IMR-90 (cell line): ENCODE measurements at regions not wholly inside any gene's neighbourhood (a gene's known extent, or its start where the extent isn't known, plus 50 kb on each side); places are given as distances from the start of the nearest gene placed in this dataset.

Experiments
- ATAC-seq: fragments of 200-7000 bp; cut with Tn5 transposase; 2 replicates; pipeline ENCODE4 v1.9.1; 2020; ENCODE audit warnings: low read depth, mild to moderate bottlenecking, moderate library complexity
- BruUV-seq: library from RNA; stranded (reverse); fragments of 400-500 nt; replicated peaks from 2 replicates; lab custom pipeline; 2021; lab: Mats Ljungman, UMichigan
- CTCF ChIA-PET: fragments of 300-600 bp; formaldehyde crosslinking; extraction: SDS; loops from one replicate; lab custom pipeline; 2021; ENCODE audit warnings: antibody characterized with exemption; lab: Yijun Ruan, JAX
- POLR2A ChIA-PET: fragments of 300-600 bp; sonication (Branson Sonifier 250); formaldehyde crosslinking; loops from one replicate; lab custom pipeline; 2022; ENCODE audit warnings: antibody characterized with exemption; ENCODE audit not compliant: unreplicated experiment; lab: Charles Lee
- DNase-seq: peaks from one replicate; pipeline ENCODE4 v3.0.0; 2013
- H2AFZ ChIP-seq: replicated peaks from 2 replicates; pipeline ENCODE3; 2013; ENCODE audit warnings: low read length, mild to moderate bottlenecking; ENCODE audit not compliant: poor library complexity
- H2AK5ac ChIP-seq: 2 replicates; pipeline ENCODE4 v1.6.1; 2013; ENCODE audit warnings: low read depth, low read length, inconsistent platforms
- H2AK9ac ChIP-seq: replicated peaks from 2 replicates; pipeline ENCODE3; 2013; ENCODE audit warnings: mild to moderate bottlenecking, low read depth, low read length, moderate library complexity; ENCODE audit not compliant: poor library complexity
- H2BK120ac ChIP-seq: 2 replicates; pipeline ENCODE4 v1.6.1; 2013; ENCODE audit warnings: low read depth, low read length, inconsistent platforms
- H2BK15ac ChIP-seq: 3 replicates; pipeline ENCODE4 v1.6.1; 2013; ENCODE audit warnings: low read depth, low read length, inconsistent platforms
- H2BK20ac ChIP-seq: 2 replicates; pipeline ENCODE4 v1.6.1; 2013; ENCODE audit warnings: low read depth, mild to moderate bottlenecking, inconsistent platforms, low read length, moderate library complexity
- H2BK5ac ChIP-seq: 2 replicates; pipeline ENCODE4 v1.6.1; 2013; ENCODE audit warnings: mild to moderate bottlenecking, low read depth, low read length, inconsistent platforms; ENCODE audit not compliant: poor library complexity, severe bottlenecking
- H3K14ac ChIP-seq: replicated peaks from 2 replicates; pipeline ENCODE4 v1.6.1; 2013; ENCODE audit warnings: low read depth, low read length, inconsistent platforms
- H3K18ac ChIP-seq: 2 replicates; pipeline ENCODE4 v1.6.1; 2013; ENCODE audit warnings: low read depth, low read length, control low read depth
- H3K23ac ChIP-seq: 2 replicates; pipeline ENCODE4 v1.6.1; 2013; ENCODE audit warnings: low read depth, low read length, inconsistent platforms
- H3K27ac ChIP-seq: 2 replicates; pipeline ENCODE4 v1.5.1; 2013; ENCODE audit warnings: mild to moderate bottlenecking, control low read depth, low read length; ENCODE audit not compliant: insufficient read depth
- H3K27me3 ChIP-seq: 2 replicates; pipeline ENCODE4 v1.6.1; 2013; ENCODE audit warnings: low read length; ENCODE audit not compliant: control insufficient read depth, insufficient read depth
- H3K36me3 ChIP-seq: 2 replicates; pipeline ENCODE4 v1.6.1; 2013; ENCODE audit warnings: low read length, mixed read lengths; ENCODE audit not compliant: control insufficient read depth, insufficient read depth
- H3K4ac ChIP-seq: 2 replicates; pipeline ENCODE4 v1.6.1; 2013; ENCODE audit warnings: low read depth, low read length, inconsistent platforms
- H3K4me1 ChIP-seq: 2 replicates; pipeline ENCODE4 v1.6.1; 2013; ENCODE audit warnings: low read length, mixed read lengths; ENCODE audit not compliant: control insufficient read depth, insufficient read depth
- H3K4me2 ChIP-seq: 2 replicates; pipeline ENCODE4 v1.6.1; 2013; ENCODE audit warnings: low read depth, mild to moderate bottlenecking, control low read depth, low read length, moderate library complexity
- H3K4me3 ChIP-seq: 2 replicates; pipeline ENCODE4 v1.5.1; 2013; ENCODE audit warnings: low read depth, mild to moderate bottlenecking, control low read depth, low read length, moderate library complexity; ENCODE audit not compliant: insufficient read depth
- H3K56ac ChIP-seq: 2 replicates; pipeline ENCODE4 v1.6.1; 2013; ENCODE audit warnings: low read length, inconsistent platforms; ENCODE audit not compliant: insufficient read depth; ENCODE audit errors: extremely low read depth
- H3K79me1 ChIP-seq, 2 experiments: 2 replicates each; pipeline ENCODE4 v1.6.1; 2013; ENCODE audit warnings: low read length in 2 of 2, inconsistent platforms in 1 of 2, low read depth in 1 of 2
- H3K9ac ChIP-seq: 2 replicates; pipeline ENCODE4 v1.6.1; 2013; ENCODE audit warnings: low read depth, low read length, control low read depth
- H3K9me1 ChIP-seq: 2 replicates; pipeline ENCODE4 v1.6.1; 2013; ENCODE audit warnings: low read length, inconsistent platforms; ENCODE audit not compliant: insufficient read depth
- H3K9me3 ChIP-seq: 2 replicates; pipeline ENCODE4 v1.6.1; 2013; ENCODE audit warnings: low read length; ENCODE audit not compliant: control insufficient read depth, insufficient read depth
- H4K20me1 ChIP-seq: 2 replicates; pipeline ENCODE4 v1.6.1; 2013; ENCODE audit warnings: low read length, inconsistent platforms; ENCODE audit not compliant: insufficient read depth
- H4K5ac ChIP-seq: 2 replicates; pipeline ENCODE4 v1.6.1; 2013; ENCODE audit warnings: mild to moderate bottlenecking, low read depth, low read length, control low read depth
- H4K8ac ChIP-seq, 2 experiments: 2 replicates each; pipeline ENCODE4 v1.6.1; 2013; ENCODE audit warnings: low read depth in 2 of 2, low read length in 2 of 2, control low read depth in 1 of 2, inconsistent platforms in 1 of 2
- H4K91ac ChIP-seq: 2 replicates; pipeline ENCODE4 v1.6.1; 2013; ENCODE audit warnings: low read depth, low read length, inconsistent platforms; ENCODE audit not compliant: insufficient read depth
- MAFK ChIP-seq: IDR thresholded peaks from 2 replicates; pipeline ENCODE4 v1.6.1; 2012; ENCODE audit warnings: low read depth, low read length, improper control_type of control experiment
- RCOR1 ChIP-seq: IDR thresholded peaks from 2 replicates; pipeline ENCODE4 v1.6.1; 2012; ENCODE audit warnings: mild to moderate bottlenecking, low read length, improper control_type of control experiment; ENCODE audit not compliant: insufficient replicate concordance
- dilution Hi-C: fragments of 300-500 bp; cut with HindIII; formaldehyde crosslinking; loops from one replicate; pipeline ENCODE4 v1.14.3; 2018; ENCODE audit warnings: low sequenced_read_pairs; ENCODE audit not compliant: unreplicated experiment
- in situ Hi-C: fragments of 300-500 bp; cut with MboI; formaldehyde crosslinking; loops from 3 replicates; pipeline ENCODE4 v1.14.3; 2019; ENCODE audit warnings: low sequenced_read_pairs, inconsistent platforms, mixed read lengths
- intact Hi-C: fragments of 100-400 bp; cut with micrococcal nuclease; formaldehyde crosslinking; loops from 2 replicates; pipeline ENCODE4 v1.10.0; 2022

GRCh38 chr4:60078984-60079383 is 1121.1 kb upstream of the ADGRL3 start:
- H2BK5ac ChIP-seq: no peak overlapping the region
- H2AFZ ChIP-seq: no peak overlapping the region
- TF ChIP-seq MAFK (peak; percentile 89), RCOR1 (no peak)
- no peak overlapping the region for H3K14ac ChIP-seq
- no peak overlapping the region for H4K91ac ChIP-seq
- DNase-seq: no peak
- no peak overlapping the region for H4K8ac ChIP-seq
- BruUV-seq: no TSS peak
- H3K27ac ChIP-seq: no peak overlapping the region
- H3K4ac ChIP-seq: no peak overlapping the region
- H3K4me1 ChIP-seq: no peaks in the 10 kb centered on the region
- no peak overlapping the region for H2AK5ac ChIP-seq
- H2AK9ac ChIP-seq: no peak overlapping the region
- H3K4me3 ChIP-seq: no peak overlapping the region
- H3K36me3 ChIP-seq: no peaks in the 10 kb centered on the region
- intact Hi-C loops: no loop called here
- no peak overlapping the region for H3K18ac ChIP-seq
- H3K27me3 ChIP-seq: no peaks in the 10 kb centered on the region
- H2BK15ac ChIP-seq: no peak overlapping the region
- no peak overlapping the region for H3K9ac ChIP-seq
- no peak overlapping the region for H2BK20ac ChIP-seq
- no peak for ATAC-seq
- in situ Hi-C loops: no loop called here
- no peak overlapping the region for H3K23ac ChIP-seq
- H2BK120ac ChIP-seq: no peak overlapping the region
- dilution Hi-C loops: no loop called here
- ChIA-PET CTCF (no interaction called here), POLR2A (interaction anchor here (0.7 kb wide), 1 partner anchor 136 kb away, joined by 6 read pairs; no protein-coding TSS in a partner anchor)
- H3K79me1 ChIP-seq: no peaks in the 10 kb centered on the region
- no peak overlapping the region for H3K4me2 ChIP-seq
- H3K9me1 ChIP-seq: no peaks in the 10 kb centered on the region
- no peaks in the 10 kb centered on the region for H4K20me1 ChIP-seq
- no peak overlapping the region for H4K5ac ChIP-seq
- no peak overlapping the region for H3K56ac ChIP-seq
- peaks cover 6% of the 10 kb centered on the region for H3K9me3 ChIP-seq
